Skeletal muscle satellite cell (primary cell): ENCODE measurements at regions not wholly inside any gene's neighbourhood (a gene's known extent, or its start where the extent isn't known, plus 50 kb on each side); places are given as distances from the start of the nearest gene placed in this dataset.

ENCODE experiments used
- H3K27me3 ChIP-seq: 2 replicates; pipeline ENCODE4 v1.7.0; 2013; ENCODE audit warnings: low read length; ENCODE audit not compliant: control insufficient read depth, insufficient read depth
- H3K36me3 ChIP-seq: 2 replicates; pipeline ENCODE4 v1.7.0; 2013; ENCODE audit warnings: mild to moderate bottlenecking, control low read depth, low read length; ENCODE audit not compliant: insufficient read depth
- H3K4me1 ChIP-seq: 2 replicates; pipeline ENCODE4 v1.7.0; 2013; ENCODE audit warnings: low read length; ENCODE audit not compliant: control insufficient read depth, insufficient read depth
- H3K4me2 ChIP-seq: 2 replicates; pipeline ENCODE4 v1.7.0; 2013; ENCODE audit warnings: mild to moderate bottlenecking, low read length
- H3K4me3 ChIP-seq: 2 replicates; pipeline ENCODE4 v1.7.0; 2013; ENCODE audit warnings: low read length
- H3K9ac ChIP-seq: 2 replicates; pipeline ENCODE4 v1.7.0; 2013; ENCODE audit warnings: mild to moderate bottlenecking, low read depth, low read length, moderate library complexity
- H3K9me3 ChIP-seq: replicated peaks from 2 replicates; pipeline ENCODE4 v1.7.0; 2013; ENCODE audit warnings: mild to moderate bottlenecking, control low read depth, low read length

GRCh38 chr2:157179324-157180105, 78.0 kb upstream of the GALNT5 start:
- H3K4me1 ChIP-seq, result peaks cover 40% of the 10 kb centered on the region

GRCh38 chr2:157180359-157180758, 77.1 kb upstream of the GALNT5 start:
- Histone ChIP-seq H3K4me2 (no peak overlapping the region), H3K9ac (no peak overlapping the region), H3K36me3 (no peaks in the 10 kb centered on the region), H3K9me3 (no peaks in the 10 kb centered on the region), H3K27me3 (no peaks in the 10 kb centered on the region), H3K4me3 (no peak overlapping the region), H3K4me1 (peaks cover 35% of the 10 kb centered on the region)

More at GRCh38 chr2:157179324-157180105, 78.0 kb upstream of the GALNT5 start:
- Histone ChIP-seq H3K4me2 (no peak overlapping the region), H3K27me3 (no peaks in the 10 kb centered on the region), H3K9me3 (no peaks in the 10 kb centered on the region), H3K9ac (no peak overlapping the region), H3K4me3 (no peak overlapping the region), H3K36me3 (no peaks in the 10 kb centered on the region)

DNA sequence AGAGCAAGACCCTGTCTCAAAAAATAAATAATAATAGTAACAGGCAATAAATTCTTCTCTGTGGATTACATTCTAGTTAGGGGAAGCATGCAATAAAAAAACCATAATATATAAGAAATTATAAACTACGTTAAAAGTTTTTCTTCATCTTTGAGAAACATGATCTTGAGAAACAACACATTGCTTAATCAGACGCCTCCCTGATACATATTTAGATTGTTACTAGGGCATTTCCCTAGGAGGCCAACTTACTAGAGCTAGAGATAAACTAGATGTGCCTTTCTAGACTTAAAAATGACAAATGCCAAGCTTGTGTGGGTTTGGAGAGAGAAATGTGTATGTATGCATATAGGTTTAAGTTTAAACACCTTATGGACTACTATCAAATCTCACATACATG, 76.3 kb upstream of the GALNT5 start:
- Histone ChIP-seq H3K4me2 (no peak overlapping the region), H3K4me1 (peaks cover 35% of the 10 kb centered on the region), H3K27me3 (no peaks in the 10 kb centered on the region), H3K4me3 (no peak overlapping the region), H3K36me3 (no peaks in the 10 kb centered on the region), H3K9ac (peak overlapping the region; percentile 58), H3K9me3 (no peaks in the 10 kb centered on the region)

DNA sequence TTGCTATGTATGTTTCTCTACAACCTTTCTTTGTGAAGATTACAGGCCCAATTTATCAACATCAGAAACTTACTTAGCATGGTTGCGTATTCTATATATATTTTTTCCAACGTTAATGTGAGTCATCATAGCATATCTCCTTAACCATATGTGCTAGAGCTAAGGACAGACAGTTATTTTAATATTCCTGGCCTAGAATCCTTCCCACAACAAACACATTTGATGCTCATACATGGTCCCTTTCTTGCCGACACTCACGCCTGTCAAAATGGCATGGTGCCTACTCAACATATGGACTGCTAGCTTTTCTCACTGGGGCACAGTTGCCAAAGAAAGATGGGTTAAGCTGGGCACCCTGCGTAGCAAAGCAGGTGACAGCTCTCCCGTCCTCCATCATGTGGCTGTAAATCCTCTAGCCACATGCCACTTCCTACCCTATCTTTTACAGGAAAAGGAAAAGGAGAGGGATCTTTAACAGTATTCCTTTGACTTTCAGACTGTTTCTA, 75.2 kb upstream of the GALNT5 start:
- Histone ChIP-seq H3K9me3 (no peaks in the 10 kb centered on the region), H3K9ac (peak overlapping the region; percentile 58), H3K4me1 (peaks cover 35% of the 10 kb centered on the region), H3K4me2 (no peak overlapping the region), H3K4me3 (no peak overlapping the region), H3K27me3 (no peaks in the 10 kb centered on the region), H3K36me3 (no peaks in the 10 kb centered on the region)

GRCh38 chr2:157182834-157183396, 74.6 kb upstream of the GALNT5 start:
- H3K4me3 ChIP-seq, result no peak overlapping the region
- no peaks in the 10 kb centered on the region for H3K27me3 ChIP-seq
- H3K4me2 ChIP-seq, result peak overlapping the region; percentile 18
- no peaks in the 10 kb centered on the region for H3K36me3 ChIP-seq
- peak overlapping the region; percentile 58 for H3K9ac ChIP-seq
- H3K4me1 ChIP-seq, result peaks cover 35% of the 10 kb centered on the region
- no peaks in the 10 kb centered on the region for H3K9me3 ChIP-seq

DNA sequence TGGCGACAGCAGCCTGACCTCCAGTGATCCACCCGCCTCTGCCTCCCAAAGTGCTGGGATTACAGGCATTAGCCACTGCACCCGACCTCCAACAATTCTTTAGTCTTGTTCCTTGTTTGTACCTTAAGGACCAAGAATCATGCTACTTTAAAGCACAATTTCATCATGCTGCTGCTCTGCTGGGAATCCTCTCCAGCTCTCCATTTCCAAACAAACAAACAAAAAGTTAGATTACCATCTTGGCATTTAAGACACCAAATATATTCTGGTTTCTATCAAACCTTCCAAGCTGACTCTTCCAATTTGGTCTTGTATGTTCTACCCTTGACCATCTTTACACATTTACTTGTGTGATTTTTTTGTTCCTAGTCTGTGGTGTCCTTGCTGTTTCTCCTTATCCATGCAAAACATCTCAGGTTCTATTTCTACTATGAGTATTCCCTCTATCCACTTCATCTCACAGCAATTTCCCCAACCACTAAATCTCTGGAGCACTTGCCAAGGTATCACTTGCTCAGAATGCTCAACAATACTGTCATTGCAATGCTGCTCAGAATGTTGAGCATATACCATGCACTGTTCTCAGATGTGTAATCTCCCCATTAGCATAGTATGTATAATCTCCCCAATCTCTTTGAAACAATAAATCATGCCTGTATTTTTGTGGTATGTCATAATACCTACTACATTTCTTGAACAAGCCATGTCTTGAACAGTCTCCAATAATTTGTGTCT, 73.2 kb upstream of the GALNT5 start:
- no peak overlapping the region for H3K9ac ChIP-seq
- H3K4me2 ChIP-seq, result no peak overlapping the region
- no peaks in the 10 kb centered on the region for H3K36me3 ChIP-seq
- H3K4me3 ChIP-seq, result no peak overlapping the region
- peaks cover 35% of the 10 kb centered on the region for H3K4me1 ChIP-seq
- H3K9me3 ChIP-seq, result no peaks in the 10 kb centered on the region
- no peaks in the 10 kb centered on the region for H3K27me3 ChIP-seq

DNA sequence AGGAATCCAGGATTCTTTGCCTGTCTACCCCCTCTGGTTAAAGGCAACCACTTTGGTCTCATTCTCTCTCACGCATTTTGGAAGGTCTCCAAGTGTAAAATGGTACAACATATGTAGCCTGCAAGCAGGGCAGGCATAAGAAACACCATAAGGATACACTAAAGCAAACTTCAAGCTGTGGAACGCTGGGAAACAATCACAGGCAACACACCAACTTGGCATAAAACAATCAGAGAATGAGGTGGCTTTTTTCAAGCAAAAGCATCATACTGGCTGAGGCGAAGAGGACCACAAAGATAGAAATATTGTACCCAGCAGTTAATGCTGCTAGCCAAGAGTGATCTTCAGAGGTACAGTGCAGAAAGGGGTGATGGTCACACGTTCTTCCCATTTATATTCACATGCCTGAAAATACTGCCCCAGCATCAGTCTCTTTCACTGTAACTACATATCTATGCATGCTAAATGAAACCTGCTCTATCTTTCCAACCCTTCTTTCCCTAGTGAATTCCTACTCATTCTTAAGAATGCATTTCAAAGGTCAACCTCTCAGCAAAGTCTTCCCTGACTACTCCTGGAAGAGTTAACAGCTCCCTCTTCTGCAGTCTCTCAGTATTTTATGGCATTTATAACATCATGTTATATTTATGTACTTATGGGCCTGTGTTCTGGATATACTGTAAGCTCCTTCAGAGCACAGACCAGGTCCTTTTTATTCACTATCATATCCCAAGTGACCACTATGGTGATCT, 71.9 kb upstream of the GALNT5 start:
- no peaks in the 10 kb centered on the region for H3K36me3 ChIP-seq
- H3K4me3 ChIP-seq, result no peak overlapping the region
- H3K4me2 ChIP-seq, result no peak overlapping the region
- no peaks in the 10 kb centered on the region for H3K9me3 ChIP-seq
- H3K4me1 ChIP-seq, result peaks cover 33% of the 10 kb centered on the region
- peak overlapping the region; percentile 13 for H3K9ac ChIP-seq
- H3K27me3 ChIP-seq, result no peaks in the 10 kb centered on the region

- H3K4me1 ChIP-seq, result peaks cover 17% of the 10 kb centered on the region
- peak overlapping the region; percentile 8 for H3K4me2 ChIP-seq
- no peaks in the 10 kb centered on the region for H3K9me3 ChIP-seq
- H3K27me3 ChIP-seq, result no peaks in the 10 kb centered on the region
- H3K36me3 ChIP-seq, result no peaks in the 10 kb centered on the region
- H3K4me3 ChIP-seq, result no peak overlapping the region
- peak overlapping the region; percentile 46 for H3K9ac ChIP-seq
Observed at GRCh38 chr2:157190151-157190550, 67.4 kb upstream of the GALNT5 start.

DNA sequence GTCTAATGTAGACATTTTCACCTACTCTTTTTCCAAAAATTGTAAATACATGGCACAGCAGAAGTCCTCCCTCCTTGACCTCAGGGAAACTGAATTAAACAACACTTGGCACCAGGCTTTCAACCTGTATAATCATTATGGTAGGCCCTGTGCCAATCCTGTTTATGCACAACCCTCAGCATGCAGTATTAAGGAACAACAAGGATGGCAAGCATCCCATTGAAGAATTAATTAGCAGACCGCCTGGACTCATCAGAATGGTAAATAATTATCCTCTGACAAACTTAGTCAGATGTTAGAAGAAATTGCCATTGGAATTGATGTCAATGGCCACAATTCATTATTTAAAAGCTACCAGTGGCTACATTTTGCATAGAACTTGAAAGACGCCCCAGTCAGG, 66.3 kb upstream of the GALNT5 start:
- no peaks in the 10 kb centered on the region for H3K27me3 ChIP-seq
- peaks cover 18% of the 10 kb centered on the region for H3K4me1 ChIP-seq
- H3K4me3 ChIP-seq, result no peak overlapping the region
- no peak overlapping the region for H3K4me2 ChIP-seq
- no peak overlapping the region for H3K9ac ChIP-seq
- H3K9me3 ChIP-seq, result no peaks in the 10 kb centered on the region
- no peaks in the 10 kb centered on the region for H3K36me3 ChIP-seq

DNA sequence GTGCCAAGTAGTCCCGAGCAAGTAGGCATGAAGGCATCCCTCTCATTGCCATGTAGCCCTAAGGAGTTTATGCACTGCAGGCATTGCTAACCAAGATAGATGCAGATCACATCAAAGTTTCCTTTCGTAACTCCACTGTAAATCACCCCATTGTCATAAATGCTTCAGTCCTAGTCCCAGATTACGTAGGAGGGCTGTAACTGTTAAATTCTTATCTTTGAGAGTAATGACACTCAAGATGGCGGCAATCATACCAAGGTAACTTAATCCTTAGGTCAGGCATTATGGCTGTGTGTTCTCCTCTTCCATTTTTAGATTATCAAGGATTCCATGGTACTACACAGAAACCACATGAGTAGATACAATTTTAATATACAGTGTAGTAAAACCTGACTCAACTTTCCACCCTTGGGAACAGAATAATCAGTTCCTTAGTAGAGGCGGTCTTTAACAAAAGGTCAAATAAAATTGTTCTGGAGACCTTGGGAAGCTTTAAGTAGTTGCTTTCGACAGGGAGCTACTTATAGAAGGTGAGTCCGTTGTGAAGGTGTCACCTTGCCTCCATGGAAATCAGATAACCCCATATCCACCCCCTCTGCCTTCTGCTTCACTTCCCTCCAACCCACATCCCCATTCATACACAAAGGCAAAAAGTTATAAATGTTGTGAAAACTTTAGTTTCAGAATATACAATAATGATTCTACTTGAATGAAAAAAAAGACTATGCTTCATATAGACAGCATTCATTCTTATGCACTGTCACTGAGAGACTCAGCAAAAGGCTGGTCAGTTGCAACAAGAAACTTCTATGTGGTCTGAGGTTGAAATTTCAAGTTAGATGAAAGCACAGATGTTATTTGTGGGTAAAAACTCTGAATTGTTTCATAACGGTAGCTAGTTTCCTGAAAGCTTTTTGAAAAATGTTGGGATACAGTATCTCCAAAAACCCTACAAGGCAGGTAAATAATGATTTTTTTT, 64.8 kb upstream of the GALNT5 start:
- Histone ChIP-seq H3K4me1 (peaks cover 18% of the 10 kb centered on the region), H3K9ac (no peak overlapping the region), H3K27me3 (no peaks in the 10 kb centered on the region), H3K9me3 (no peaks in the 10 kb centered on the region), H3K4me3 (no peak overlapping the region), H3K4me2 (no peak overlapping the region), H3K36me3 (no peaks in the 10 kb centered on the region)
